Gastroesophageal sphincter (tissue), 3 donors: ENCODE measurements at regions not wholly inside any gene's neighbourhood (a gene's known extent, or its start where the extent isn't known, plus 50 kb on each side); places are given as distances from the start of the nearest gene placed in this dataset.

ENCODE experiments used
- CTCF ChIP-seq, 4 experiments: fragments of 200-600 bp in 2 of 4; fragments of 450-650 bp in 2 of 4; sonication (generic) in 1 of 4; IDR thresholded peaks; one replicate each; pipeline ENCODE4 v1.5.1; 2017 to 2019; ENCODE audit warnings: antibody characterized with exemption in 4 of 4, mild to moderate bottlenecking in 2 of 4, moderate library complexity in 2 of 4
- EP300 ChIP-seq: sonication (generic); formaldehyde crosslinking; IDR thresholded peaks from one replicate; pipeline ENCODE4 v1.6.1; 2017; ENCODE audit warnings: antibody characterized with exemption, mild to moderate bottlenecking
- POLR2A ChIP-seq, 2 donors: fragments of 450-650 bp; IDR thresholded peaks; one replicate each; pipeline ENCODE4 v1.6.1; 2017; ENCODE audit warnings: antibody characterized with exemption in 2 of 2, mild to moderate bottlenecking in 2 of 2, moderate library complexity in 1 of 2
- POLR2AphosphoS5 ChIP-seq: sonication (generic); formaldehyde crosslinking; IDR thresholded peaks from one replicate; pipeline ENCODE4 v1.6.1; 2017; ENCODE audit warnings: antibody characterized with exemption

DNA sequence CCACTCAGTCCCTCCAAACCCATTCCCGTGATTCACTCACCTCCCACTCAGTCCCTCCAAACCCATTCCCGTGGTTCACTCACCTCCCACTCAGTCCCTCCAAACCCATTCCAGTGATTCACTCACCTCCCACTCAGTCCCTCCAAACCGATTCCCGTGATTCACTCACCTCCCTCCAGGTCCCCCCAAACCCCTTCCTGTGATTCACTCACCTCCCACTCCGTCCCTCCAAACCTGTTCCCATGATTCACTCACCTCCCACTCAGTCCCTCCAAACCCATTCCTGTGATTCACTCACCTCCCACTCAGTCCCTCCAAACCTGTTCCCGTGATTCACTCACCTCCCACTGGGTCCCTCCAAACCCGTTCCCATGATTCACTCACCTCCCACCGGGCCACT, 639.6 kb downstream of the BRD1 start:
- TF ChIP-seq CTCF (IDR thresholded peaks at IDR 0.05) (no peak), POLR2A (IDR thresholded peaks at IDR 0.05) (no peak), EP300 (no peak), POLR2AphosphoS5 (no peak)
